RWPE1 (cell line): ENCODE measurements at regions not wholly inside any gene's neighbourhood (a gene's known extent, or its start where the extent isn't known, plus 50 kb on each side); places are given as distances from the start of the nearest gene placed in this dataset.

ENCODE experiments used
- CTCF ChIA-PET: fragments of 350-600 bp; sonication (Branson Sonifier 250); formaldehyde crosslinking; extraction: SDS; loops from one replicate; lab custom pipeline; 2021; lab: Yijun Ruan, JAX
- POLR2A ChIA-PET: fragments of 400-600 bp; formaldehyde crosslinking; extraction: SDS; loops from one replicate; lab custom pipeline; 2020; ENCODE audit warnings: antibody characterized with exemption; ENCODE audit not compliant: low non-redundant PET; lab: Yijun Ruan, JAX
- DNase-seq: peaks from one replicate; pipeline ENCODE4 v3.0.0; 2012; ENCODE audit warnings: low spot score
- H3K27ac ChIP-seq: fragments of 450-650 bp; 2 replicates; pipeline ENCODE4 v1.5.1; 2017
- CTCF ChIP-seq: fragments of 450-650 bp; conservative IDR thresholded peaks from 2 replicates; pipeline ENCODE4 v1.5.1; 2017; ENCODE audit warnings: low read depth, mild to moderate bottlenecking

DNA sequence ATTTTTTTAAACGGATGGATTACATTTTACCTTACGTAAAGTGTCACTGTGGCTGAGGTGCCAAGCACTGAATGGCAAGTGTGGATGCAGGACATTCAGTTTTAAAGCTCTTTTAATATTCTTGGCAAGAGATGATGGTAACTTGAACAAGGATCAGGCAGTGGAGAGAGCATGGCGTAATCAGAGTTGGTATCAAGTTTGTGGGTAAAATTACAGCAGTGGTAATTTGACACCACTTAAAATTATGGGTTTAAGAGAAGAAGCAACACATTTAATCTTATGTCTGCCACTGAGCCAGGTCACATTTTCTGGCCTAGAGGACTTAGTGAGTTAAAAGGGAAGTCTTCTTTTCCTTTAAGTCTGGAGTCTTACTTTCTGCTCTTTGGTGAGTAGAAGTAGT is 100.5 kb downstream of the NAA11 start:
- ChIA-PET POLR2A (no interaction called here), CTCF (no interaction called here)
- TF ChIP-seq CTCF, result no peak
- H3K27ac ChIP-seq, result no peak overlapping the region
- DNase-seq, result no peak

- no peak for TF ChIP-seq CTCF
- ChIA-PET CTCF (no interaction called here), POLR2A (no interaction called here)
- H3K27ac ChIP-seq, result no peak overlapping the region
- no peak for DNase-seq
These were observed 101.1 kb downstream of the NAA11 start for GRCh38 chr4:79224777-79225104.

- DNase-seq, result no peak
- no peak overlapping the region for H3K27ac ChIP-seq
- TF ChIP-seq CTCF, result no peak
- CTCF ChIA-PET, result no interaction called here
- POLR2A ChIA-PET, result no interaction called here
These were observed 101.7 kb downstream of the NAA11 start for GRCh38 chr4:79223993-79224776.

DNA sequence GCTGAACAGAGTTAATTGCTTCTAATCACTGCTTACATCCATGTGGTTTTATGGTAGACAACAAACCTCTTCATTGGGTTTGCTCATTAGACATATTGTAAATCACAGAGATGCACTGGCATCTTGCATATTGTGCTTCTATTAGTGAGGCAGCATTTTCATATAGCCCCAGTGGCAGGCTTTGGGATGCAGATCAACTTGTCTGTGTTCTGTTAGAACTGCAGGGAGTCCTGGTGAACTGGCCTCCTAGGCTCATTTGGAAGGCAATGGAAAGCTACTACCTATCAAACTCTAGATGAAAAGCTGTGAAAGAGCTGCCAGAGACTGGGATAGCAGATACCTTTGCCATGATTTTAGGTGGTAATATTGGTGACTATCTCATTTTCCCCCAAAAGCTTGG is 108.8 kb downstream of the NAA11 start:
- no peak for TF ChIP-seq CTCF
- CTCF ChIA-PET, result no interaction called here

DNA sequence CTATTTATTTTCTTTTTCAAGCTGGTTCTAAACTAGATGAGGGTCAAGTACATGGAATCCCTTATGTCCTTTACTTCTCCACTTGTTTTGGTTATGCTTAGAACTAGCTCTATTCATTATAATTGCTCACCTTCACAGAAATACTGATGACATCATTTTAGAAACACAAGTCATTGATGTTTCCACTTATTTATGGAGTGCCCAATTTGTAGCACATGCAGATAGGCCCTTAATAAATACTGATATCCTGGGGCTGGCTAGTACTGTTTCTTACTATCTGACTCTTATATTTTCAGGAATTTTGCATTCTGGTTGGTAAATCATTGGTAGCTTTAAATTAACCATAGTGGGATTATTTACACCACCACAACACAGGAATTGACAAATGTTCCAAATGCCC is 112.2 kb downstream of the NAA11 start:
- CTCF ChIA-PET, result no interaction called here
- POLR2A ChIA-PET, result no interaction called here
- no peak for DNase-seq
- no peak overlapping the region for H3K27ac ChIP-seq
- TF ChIP-seq CTCF, result no peak

More for the DNA sequence above, 108.8 kb downstream of the NAA11 start:
- no peak overlapping the region for H3K27ac ChIP-seq
- POLR2A ChIA-PET, result no interaction called here
- no peak for DNase-seq

GRCh38 chr4:79213010-79213409 is 112.9 kb downstream of the NAA11 start:
- H3K27ac ChIP-seq, result no peak overlapping the region
- ChIA-PET POLR2A (no interaction called here), CTCF (no interaction called here)
- no peak for TF ChIP-seq CTCF
- no peak for DNase-seq

- no peak overlapping the region for H3K27ac ChIP-seq
- TF ChIP-seq CTCF, result no peak
- DNase-seq, result no peak
- CTCF ChIA-PET, result no interaction called here
- POLR2A ChIA-PET, result no interaction called here
These were observed 113.5 kb downstream of the NAA11 start for GRCh38 chr4:79212311-79212710.
